Tibial nerve (tissue), 4 donors: ENCODE measurements at regions not wholly inside any gene's neighbourhood (a gene's known extent, or its start where the extent isn't known, plus 50 kb on each side); places are given as distances from the start of the nearest gene placed in this dataset.

Source experiments
- DNase-seq, 2 donors: peaks; one replicate each; pipeline ENCODE4 v3.0.0-alpha.2; 2019; ENCODE audit warnings: low spot score in 2 of 2
- H3K27ac ChIP-seq, 4 donors: fragments of 200-600 bp; sonication (generic) in 3 of 4; one replicate each; pipeline ENCODE4 v1.5.1; 2017 to 2019; ENCODE audit warnings: mild to moderate bottlenecking in 1 of 4
- H3K27me3 ChIP-seq, 2 donors: fragments of 200-600 bp; sonication (generic) in 1 of 2; one replicate each; pipeline versions ENCODE4 v1.5.1 to v1.6.0; 2017 to 2019
- H3K36me3 ChIP-seq, 3 donors: fragments of 200-600 bp; sonication (generic); one replicate each; pipeline ENCODE4 v1.5.1; 2018 to 2019
- H3K4me1 ChIP-seq, 4 donors: fragments of 200-600 bp; sonication (generic) in 3 of 4; one replicate each; pipeline ENCODE4 v1.5.1; 2017 to 2019
- H3K4me3 ChIP-seq, 4 donors: fragments of 200-600 bp; sonication (generic) in 3 of 4; one replicate each; pipeline ENCODE4 v1.5.1; 2017 to 2019; ENCODE audit warnings: mild to moderate bottlenecking in 1 of 4, moderate library complexity in 1 of 4
- H3K9me3 ChIP-seq, 4 donors: fragments of 200-600 bp; sonication (generic) in 3 of 4; one replicate each; pipeline ENCODE4 v1.5.1; 2017 to 2019
- CTCF ChIP-seq, 5 experiments: fragments of 200-600 bp in 3 of 5; fragments of 450-650 bp in 2 of 5; sonication (generic) in 3 of 5; IDR thresholded peaks; one replicate each; pipeline ENCODE4 v1.5.1; 2016 to 2019; ENCODE audit warnings: antibody characterized with exemption in 5 of 5, mild to moderate bottlenecking in 3 of 5, moderate library complexity in 2 of 5
- EP300 ChIP-seq, 2 donors: sonication (generic); formaldehyde crosslinking; IDR thresholded peaks; one replicate each; pipeline ENCODE4 v1.6.1; 2017; ENCODE audit warnings: antibody characterized with exemption in 2 of 2, mild to moderate bottlenecking in 1 of 2
- POLR2A ChIP-seq, 2 donors: fragments of 450-650 bp; IDR thresholded peaks; one replicate each; pipeline ENCODE4 v1.6.1; 2017; ENCODE audit warnings: antibody characterized with exemption in 2 of 2, mild to moderate bottlenecking in 2 of 2, moderate library complexity in 2 of 2
- WGBS, 2 donors: methylation state at CpG; one replicate each; pipeline ENCODE4 v1.1.5; 2018; 5-methylcytosine and 5-hydroxymethylcytosine counted together

- Histone ChIP-seq H3K27ac (no peak overlapping the region), H3K4me1 (peaks cover 0 to 11% (median 0%) of the 10 kb centered on the region in 4 donors), H3K4me3 (no peak overlapping the region), H3K27me3 (no peaks in the 10 kb centered on the region), H3K9me3 (peaks cover 0 to 2% (median 0%) of the 10 kb centered on the region in 4 donors), H3K36me3 (no peaks in the 10 kb centered on the region)
- DNase-seq, result no peak
- WGBS, 2 donors, result 87 to 88% methylated on average over 1 of the region's 1 CpG
- TF ChIP-seq EP300 (IDR thresholded peaks at IDR 0.05), result no peak
Observed at GRCh38 chr12:89237763-89238162, 114.5 kb downstream of the DUSP6 start.

GRCh38 chr12:89236748-89237383 is 115.4 kb downstream of the DUSP6 start:
- Histone ChIP-seq H3K27ac (no peak overlapping the region), H3K36me3 (no peaks in the 10 kb centered on the region), H3K9me3 (peaks cover 0 to 2% (median 0%) of the 10 kb centered on the region in 4 donors), H3K4me3 (no peak overlapping the region), H3K27me3 (no peaks in the 10 kb centered on the region), H3K4me1 (peaks cover 0 to 11% (median 0%) of the 10 kb centered on the region in 4 donors)
- 85 to 90% methylated on average over 3 of the region's 3 CpGs for WGBS, 2 donors
- no peak for TF ChIP-seq CTCF (IDR thresholded peaks at IDR 0.05)
- TF ChIP-seq POLR2A (IDR thresholded peaks at IDR 0.05), result no peak
- TF ChIP-seq EP300 (IDR thresholded peaks at IDR 0.05), result no peak
- DNase-seq, result no peak

GRCh38 chr12:89236237-89236636 is 116.1 kb downstream of the DUSP6 start:
- TF ChIP-seq POLR2A (IDR thresholded peaks at IDR 0.05) (no peak), CTCF (IDR thresholded peaks at IDR 0.05) (no peak), EP300 (IDR thresholded peaks at IDR 0.05) (no peak)
- no peak overlapping the region for H3K27ac ChIP-seq
- no peaks in the 10 kb centered on the region for H3K27me3 ChIP-seq
- no peaks in the 10 kb centered on the region for H3K9me3 ChIP-seq
- WGBS, 2 donors, result 37 to 48% methylated on average over 1 of the region's 1 CpG
- peaks cover 0 to 12% (median under 1%) of the 10 kb centered on the region in 4 donors for H3K4me1 ChIP-seq
- no peaks in the 10 kb centered on the region for H3K36me3 ChIP-seq
- no peak for DNase-seq
- H3K4me3 ChIP-seq, result no peak overlapping the region

GRCh38 chr12:89235189-89235993 is 116.9 kb downstream of the DUSP6 start:
- 40 to 44% methylated on average over 5 of the region's 5 CpGs for whole genome bisulfite sequencing, 2 donors
- no peak overlapping the region for H3K4me3 ChIP-seq

More at GRCh38 chr12:89235189-89235993, 116.9 kb downstream of the DUSP6 start:
- Histone ChIP-seq H3K36me3 (no peaks in the 10 kb centered on the region), H3K9me3 (no peaks in the 10 kb centered on the region), H3K27me3 (no peaks in the 10 kb centered on the region), H3K4me1 (peaks cover 0 to 21% (median 4%) of the 10 kb centered on the region in 4 donors), H3K27ac (no peak overlapping the region)
- no peak for DNase-seq
- TF ChIP-seq EP300 (IDR thresholded peaks at IDR 0.05) (no peak), CTCF (IDR thresholded peaks at IDR 0.05) (no peak), POLR2A (IDR thresholded peaks at IDR 0.05) (no peak)
